RKO (cell line): ENCODE measurements at regions not wholly inside any gene's neighbourhood (a gene's known extent, or its start where the extent isn't known, plus 50 kb on each side); places are given as distances from the start of the nearest gene placed in this dataset.

Source experiments
- DNase-seq: peaks from one replicate; pipeline ENCODE4 v3.0.0-alpha.2; 2016; ENCODE audit warnings: low spot score

DNA sequence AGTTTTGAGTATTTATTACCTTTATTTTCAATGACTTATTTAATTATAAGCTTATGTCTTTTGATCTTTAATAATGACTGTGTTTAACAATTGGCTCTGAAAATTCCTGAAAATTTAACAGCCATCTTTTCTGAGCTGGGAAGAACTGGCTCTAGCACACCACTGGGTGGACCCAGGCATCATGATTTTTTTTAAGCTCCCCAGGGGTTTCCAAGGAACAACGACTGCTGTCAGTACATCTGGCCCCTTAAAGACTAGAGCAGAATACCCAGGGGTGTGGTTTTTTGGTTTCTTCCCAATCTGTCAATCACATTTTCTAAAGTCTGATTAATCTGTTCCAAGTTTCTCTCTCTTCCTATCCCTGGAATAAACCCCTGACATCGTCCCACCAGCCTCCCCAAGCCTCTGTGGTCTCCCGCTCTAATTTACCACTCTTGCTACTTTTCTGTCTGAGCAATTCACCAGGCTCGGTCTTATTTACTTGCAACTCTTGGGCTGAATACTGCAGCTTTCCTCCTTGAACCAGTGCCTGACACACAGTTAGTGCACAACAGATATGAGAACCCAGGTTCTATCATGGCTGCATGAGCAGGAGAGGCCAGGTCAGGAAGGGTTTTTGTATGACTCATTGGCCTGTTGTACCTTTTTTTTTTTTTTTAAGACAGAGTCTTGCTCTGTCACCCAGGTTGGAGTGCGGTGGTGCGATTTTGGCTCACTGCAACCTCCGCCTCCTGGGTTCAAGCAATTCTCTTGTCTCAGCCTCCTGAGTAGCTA is 321.9 kb downstream of the ZSWIM6 start:
- DNase-seq: no peak

DNA sequence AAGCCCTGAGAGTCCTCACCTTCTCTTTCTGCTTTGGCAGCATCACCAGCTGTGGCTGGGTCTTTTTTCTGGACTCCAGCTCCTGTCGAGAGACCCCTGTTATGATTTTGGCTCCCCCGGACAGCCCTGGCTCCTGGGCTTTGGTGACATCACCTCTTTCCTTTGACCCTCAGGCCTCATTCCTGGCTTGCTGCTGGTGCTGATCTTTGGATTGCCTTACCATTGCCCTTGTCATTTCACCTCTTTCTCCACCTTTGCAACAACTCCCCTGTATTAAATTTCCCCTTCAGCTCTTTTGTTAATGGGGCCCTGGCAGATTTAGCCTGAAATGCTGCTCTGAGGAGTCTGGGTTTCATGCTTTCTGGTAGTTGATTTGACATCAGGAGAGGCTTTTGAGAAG is 322.8 kb downstream of the ZSWIM6 start:
- DNase-seq: no peak

DNA sequence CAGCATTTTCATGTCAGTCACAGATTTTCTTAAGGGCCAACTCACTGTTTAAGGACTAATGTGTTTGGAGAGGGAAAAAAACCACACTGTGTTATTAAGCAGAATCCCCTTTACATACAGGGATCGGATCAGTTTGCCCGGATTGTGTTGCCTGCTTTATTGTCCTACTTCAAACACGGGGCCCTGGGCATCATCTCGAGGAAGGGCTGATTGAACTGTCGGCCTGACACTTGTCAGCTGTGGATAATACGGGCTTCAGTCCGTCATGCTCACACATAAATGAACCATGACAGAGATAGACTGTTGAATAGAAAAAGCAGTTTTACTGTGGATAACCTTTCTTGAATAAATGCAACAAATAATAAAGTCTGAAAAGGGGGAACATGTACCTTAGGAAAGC is 325.0 kb downstream of the ZSWIM6 start:
- DNase-seq: no peak

DNA sequence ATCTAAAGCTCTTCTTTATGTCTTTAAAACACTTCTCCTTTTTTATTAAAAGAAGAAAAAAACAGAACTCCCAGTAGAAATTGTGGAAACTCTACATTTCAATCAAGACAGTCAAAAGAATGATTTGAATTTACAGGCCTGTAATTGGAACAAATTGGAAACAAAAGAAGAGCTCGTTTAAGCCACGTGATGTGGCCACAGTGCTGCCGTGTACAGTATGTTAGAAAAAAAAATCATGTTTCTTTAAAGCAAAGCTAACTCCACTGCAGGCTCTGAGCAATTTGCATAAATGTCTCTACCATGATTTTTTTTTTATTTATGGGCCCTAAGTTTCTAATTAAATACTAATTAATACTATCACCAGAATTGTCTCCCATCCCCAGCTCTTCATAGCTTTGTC is 325.6 kb downstream of the ZSWIM6 start:
- no peak for DNase-seq

DNA sequence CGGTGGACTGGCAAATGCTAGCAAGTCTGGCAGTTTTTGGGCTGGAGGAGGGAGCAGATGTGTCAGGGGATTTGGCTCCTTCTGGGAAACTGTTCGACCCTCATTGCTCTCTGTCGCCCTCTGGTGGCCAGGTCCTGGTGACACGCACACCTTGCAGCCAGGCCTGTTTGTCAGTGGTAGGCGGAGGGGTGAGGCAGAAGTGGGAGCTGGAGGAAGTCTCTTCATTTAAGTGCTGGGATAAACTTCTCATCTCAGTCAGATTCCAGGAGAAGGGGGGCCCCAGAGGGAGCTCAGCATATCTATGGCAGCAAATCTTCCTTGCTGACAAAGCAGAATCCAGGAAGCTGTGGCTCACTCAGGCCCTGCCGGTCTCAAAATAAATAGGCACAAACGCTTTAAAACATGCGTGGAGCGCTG is 326.5 kb downstream of the ZSWIM6 start:
- DNase-seq: peak; percentile 66

DNA sequence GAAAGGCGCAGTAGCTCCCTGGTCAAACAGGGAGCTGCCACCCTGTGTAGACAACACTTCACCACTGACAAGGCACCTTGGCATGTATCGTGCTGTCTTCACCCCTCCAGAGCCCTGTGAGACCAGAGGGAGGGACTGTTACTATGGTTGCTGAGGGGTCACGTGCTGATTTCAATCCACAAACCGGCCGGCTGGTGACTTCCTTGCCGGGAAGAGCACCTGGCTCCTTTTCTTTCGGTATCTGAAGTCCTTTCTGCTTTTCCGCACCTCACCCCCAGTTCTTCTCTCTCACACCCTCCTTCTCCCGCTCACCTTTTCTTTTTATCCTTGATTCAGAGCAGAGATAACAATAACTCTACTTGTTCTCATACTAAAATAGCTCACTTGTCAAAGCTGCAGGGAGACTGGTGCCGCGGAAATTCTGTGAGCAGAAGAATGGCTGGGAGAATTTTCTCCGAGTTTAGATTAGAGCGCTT is 327.2 kb downstream of the ZSWIM6 start:
- no peak for DNase-seq

DNA sequence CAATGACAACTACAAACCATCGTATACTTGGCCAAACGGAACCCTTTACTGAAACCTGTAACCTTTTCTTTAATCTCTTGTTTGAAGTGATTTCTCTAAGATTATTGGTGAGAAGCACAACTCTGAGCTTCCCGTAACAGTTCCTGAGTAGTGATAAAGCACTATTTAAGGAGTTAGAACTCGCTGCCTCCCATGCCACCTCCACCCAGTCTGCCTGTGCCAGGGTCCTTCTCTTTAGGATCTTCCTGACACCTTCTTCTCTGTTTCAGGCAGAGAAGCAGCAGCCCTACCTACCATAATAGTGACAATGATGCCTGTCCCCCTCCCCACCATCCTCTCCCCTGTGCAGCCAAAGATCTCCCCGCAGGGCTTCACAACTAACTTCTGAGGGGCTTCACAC is 330.6 kb downstream of the ZSWIM6 start:
- no peak for DNase-seq

DNA sequence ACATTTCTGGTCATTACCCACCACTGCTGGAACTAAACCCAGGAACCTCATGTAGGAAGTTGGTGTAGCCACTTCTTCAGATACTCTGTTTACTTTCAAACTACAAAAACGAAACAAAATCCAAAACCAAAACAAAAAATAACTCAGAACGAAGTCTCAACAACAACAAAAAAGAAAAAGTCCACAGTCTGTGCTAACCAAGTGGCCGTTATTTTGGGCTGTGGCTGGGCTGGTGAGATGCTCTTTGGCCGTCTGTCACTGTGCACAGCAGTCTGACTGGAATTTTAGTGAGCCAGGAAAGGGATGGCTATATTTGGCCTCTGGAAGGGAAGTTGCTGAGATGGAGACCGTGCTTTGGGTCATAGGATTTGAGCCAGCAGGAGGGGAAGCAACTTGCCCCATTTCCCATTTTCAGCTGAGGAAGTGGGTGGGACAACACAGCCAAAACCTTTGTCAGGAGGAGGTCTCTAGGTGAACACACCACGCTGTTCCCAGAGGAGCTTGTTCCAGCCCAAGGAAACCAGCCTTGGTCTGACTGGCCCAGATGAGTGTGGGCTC is 334.1 kb downstream of the ZSWIM6 start:
- DNase-seq: no peak

DNA sequence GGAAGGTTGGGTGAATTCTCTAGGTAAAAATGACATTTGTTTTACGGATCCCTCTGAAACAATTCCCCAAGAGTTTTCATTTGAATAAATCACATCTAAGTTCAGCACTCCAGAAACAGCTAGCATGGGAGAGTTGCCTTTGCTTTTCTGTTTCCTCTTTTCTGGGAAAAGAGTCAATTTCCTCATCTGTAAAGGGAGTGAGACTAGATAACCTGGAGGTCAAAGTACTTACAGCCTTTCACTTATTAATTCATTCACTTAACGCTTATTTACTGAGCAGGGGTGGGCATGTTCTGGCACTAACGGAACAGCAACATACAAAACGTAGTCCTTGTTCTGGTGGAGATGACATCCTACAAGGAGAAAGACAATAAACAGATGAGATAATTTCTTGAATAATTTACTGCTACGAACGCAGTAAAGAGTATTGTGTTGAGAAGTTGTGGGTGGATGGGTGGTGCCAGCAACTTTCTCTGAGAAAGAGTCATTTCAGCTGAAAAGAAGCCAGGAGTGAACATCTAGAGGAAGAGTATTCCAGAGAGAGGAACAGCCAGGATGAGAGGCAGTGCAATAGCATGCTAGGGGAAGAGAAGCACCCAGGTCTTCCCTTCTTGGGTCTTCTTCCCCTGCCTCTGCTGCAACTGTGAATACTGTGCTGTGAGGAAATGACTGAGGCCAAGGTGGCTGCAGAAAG is 335.6 kb downstream of the ZSWIM6 start:
- no peak for DNase-seq

DNA sequence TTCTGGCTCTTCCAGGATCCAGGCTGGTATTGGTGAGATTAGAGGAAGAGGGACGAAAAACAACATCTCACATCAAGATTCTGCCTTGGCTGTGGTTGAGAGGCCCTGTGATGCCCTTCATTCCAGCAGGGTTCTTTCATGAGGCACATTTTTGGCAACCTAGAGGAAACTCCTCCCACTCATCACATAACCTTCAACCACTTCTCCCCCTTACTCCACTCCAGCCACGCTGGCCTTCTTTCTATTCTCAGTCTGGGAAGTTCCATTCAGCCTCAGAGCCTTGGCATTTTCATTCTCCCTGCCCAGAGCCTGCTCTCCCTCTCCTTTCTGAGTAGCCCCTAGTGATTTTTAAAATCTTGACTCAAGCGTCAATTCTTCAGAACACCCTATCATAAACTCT is 337.5 kb downstream of the ZSWIM6 start:
- DNase-seq: no peak

DNA sequence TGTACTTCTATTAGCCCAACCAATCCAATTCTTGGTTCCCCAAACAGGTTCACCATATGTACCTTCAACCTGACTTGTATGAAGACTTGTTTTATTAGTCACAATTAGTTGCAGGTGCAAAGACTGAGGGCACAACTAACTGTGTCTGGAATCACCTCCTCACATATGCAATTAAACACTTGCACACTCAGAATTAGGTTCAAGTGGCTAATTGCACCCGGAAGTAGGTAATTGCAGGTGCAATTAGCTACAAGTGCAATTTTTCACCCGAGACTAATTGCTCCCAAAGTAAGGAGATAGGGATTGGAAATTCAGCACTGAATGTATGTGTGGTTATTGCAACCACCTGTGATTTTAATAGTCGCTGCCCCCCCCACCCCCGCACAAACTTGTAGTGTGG is 338.9 kb downstream of the ZSWIM6 start:
- DNase-seq: no peak

DNA sequence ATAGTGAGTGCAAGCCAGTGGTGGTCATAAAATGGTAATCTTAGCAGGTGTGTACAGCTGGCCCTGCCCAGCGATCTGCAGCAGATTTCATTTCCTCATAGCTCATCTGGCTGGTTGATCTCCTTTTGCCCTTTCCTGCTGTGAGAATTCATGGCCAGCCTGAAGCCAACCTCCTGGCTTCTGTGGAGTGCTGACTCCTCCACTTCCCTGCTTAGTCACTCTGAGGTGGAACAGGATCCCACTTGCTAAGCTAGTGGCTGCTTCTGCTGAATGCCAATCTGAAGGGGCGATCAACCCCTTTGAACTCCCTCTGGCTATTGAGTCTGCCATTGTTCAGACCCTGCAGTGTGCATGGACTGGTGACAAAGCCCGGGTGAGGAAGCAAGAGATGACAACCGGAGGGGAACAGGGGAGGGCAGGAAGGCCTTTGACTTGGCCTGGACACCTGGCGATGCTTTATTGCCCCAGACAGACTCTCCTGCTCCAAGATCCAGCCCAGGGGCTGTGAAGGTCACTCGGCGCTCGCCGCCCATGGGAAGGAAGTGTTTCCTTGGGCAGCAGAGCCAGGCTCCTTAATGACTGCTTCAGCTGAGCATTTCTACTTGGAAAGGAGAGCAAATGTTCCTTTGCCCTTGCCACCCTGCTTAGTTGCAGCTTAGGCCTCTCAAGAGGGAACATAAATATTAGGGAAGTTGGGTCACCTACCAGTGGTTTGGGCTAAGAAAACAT is 341.1 kb downstream of the ZSWIM6 start:
- peak; percentile 35 for DNase-seq

DNA sequence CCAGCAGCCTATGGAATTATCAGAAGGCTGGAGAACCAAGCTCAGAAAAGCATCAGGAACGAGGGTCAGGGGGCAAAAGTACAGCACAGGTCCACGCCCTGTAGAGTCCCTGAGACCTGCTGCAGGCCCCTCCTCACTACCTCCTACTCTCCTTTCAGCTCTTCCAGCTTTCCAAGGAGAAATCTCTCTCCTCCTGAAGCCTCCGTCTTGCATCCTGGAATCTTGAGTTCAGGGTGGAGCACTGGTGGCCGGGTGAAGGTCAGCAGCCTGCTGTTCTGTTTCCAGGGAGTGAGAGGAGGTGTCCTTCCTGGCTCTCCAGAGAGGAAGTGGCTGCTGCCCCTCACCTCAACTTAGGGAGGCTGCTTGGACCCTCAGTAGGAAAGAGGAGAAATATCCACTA is 342.3 kb downstream of the ZSWIM6 start:
- DNase-seq: no peak

DNA sequence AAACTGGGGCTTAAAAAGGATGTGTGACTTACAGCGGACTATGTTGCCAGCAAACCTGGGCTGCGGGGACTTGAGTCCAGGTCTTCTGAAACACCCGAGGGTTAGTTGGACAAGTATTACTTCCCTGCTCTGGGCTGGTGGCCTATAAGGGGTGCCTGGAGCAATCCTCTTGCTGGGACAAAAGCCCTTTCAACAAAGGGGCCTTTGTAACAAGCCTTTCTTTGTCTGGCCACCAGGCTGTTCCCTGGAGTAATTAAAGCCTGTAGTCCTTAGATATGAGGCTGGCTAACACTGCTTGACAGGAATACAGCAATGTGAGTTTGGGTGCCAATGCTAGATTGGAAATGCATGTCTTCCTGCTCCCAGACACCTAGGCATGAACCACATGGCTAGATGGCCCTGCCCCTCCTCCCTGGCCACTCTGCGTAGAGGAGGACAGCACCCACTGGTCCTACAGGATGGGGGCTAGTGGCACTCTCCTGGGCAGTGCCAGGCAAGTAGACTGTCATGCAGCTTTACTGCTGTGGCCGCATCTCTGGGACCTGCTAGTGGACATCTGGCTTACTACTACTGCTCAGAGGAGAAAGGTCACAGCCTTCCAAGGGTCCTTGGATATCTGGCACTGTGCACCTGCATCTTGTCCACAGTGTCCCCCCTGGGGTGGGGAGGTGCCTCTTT is 343.1 kb downstream of the ZSWIM6 start:
- peak; percentile 8 for DNase-seq

DNA sequence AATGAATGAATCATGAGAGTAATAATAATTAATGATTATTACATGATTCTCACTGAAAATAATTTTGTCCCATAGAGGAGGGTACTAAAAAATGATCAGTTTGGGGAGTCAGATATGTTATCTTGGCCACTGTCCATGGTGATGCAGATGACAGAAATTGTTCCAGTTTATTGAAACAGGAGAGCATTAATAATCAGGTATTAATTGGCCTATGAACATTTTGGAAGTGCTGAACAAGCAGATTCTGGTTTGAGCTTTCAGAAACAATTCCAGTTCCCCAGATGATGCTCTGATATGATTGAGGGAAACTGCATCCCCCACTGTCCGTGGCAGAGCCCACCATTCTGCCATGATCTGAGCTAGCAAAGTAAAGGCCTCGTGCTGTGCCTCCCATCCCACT is 345.2 kb downstream of the ZSWIM6 start:
- no peak for DNase-seq

DNA sequence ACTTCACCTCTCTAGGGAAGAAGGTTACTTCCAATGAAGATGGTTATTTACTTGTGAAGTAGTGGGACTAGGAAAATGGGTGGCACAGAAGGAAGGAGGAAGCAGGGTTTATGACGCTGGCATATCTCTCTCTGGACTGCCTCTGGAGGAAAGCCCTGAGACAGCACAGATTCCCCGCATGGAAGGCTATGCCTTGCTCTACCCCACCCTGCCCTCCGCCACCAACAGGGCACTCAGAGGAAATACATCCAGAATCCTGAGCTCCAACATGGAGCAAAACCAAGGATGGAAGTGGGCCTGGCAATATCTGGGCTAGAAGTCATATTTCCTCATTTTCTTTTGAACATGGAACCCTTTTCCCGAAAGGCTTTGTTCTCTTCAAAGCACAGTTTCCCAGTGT is 346.9 kb downstream of the ZSWIM6 start:
- DNase-seq: peak; percentile 9

DNA sequence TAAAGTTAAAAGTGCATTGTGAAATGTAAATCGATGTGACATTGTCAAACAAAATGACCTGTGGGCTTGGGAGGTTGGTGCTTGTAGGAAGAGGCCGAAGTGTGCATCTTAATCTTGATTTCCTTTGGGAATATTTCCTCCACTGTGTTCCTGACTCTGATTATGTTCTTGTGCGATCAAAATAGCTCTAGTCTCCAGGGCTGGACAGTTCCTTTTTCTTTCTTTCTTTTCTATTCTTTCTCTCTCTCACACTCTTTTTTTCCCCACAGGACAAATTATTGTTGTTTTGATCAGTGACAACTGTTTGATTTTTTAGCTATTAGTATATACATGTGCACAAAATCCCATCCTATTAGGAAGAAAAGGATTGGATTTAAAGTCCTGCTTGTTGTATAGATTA is 347.5 kb downstream of the ZSWIM6 start:
- no peak for DNase-seq

DNA sequence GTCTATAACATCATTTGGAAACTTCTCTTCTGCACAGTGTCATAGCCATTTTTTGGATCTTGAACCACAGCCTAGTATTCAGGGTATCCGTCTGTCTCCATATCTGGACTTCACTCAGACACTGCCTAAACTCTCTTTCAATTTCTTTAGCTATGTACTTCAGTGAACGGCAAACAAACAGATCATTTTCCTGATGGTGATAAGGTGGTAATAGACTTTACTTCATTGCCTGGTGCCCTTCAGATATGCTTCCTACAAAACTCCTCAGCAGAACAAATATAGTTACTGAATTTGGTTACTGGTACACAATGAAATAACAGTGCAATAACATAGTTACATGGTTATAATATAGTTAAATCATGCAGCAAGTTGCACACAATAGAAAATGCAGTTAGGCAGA is 348.2 kb downstream of the ZSWIM6 start:
- DNase-seq: no peak

DNA sequence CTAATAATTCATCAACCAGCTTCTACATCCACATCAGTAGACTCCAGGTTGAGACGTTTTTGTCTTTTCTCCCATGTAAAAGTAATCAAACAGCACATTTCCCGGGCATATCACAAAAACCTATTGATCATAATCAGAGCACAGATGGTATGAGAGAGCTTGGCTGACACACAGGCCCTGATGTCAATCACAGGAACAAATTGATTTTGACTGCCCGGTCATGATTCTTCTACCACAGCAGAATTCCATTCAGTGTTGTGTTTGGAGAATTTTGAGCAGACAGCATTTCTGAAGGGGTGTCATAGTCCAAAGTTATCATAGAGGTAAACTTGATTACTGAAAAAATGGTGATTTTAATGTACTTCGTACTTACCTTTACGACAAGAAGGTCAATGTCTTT is 351.1 kb downstream of the ZSWIM6 start:
- no peak for DNase-seq

DNA sequence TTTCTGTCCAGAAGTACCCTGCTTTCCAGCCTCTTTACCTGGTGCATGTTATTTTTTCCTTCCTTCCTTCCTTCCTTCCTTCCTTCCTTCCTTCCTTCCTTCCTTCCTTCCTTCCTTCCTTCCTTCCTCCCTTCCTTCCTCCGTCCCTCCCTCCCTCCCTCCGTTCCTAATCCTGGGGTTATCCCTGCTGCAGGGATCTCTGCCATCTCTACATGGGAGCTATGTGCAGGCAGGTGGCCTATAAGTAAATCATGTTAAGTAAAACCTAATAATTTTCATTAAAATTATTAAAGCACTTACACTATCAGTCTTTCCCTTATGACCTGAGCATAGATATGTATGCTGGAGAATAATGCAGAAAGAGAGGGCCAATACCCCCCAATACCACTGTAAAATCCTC is 351.9 kb downstream of the ZSWIM6 start:
- DNase-seq: no peak

DNA sequence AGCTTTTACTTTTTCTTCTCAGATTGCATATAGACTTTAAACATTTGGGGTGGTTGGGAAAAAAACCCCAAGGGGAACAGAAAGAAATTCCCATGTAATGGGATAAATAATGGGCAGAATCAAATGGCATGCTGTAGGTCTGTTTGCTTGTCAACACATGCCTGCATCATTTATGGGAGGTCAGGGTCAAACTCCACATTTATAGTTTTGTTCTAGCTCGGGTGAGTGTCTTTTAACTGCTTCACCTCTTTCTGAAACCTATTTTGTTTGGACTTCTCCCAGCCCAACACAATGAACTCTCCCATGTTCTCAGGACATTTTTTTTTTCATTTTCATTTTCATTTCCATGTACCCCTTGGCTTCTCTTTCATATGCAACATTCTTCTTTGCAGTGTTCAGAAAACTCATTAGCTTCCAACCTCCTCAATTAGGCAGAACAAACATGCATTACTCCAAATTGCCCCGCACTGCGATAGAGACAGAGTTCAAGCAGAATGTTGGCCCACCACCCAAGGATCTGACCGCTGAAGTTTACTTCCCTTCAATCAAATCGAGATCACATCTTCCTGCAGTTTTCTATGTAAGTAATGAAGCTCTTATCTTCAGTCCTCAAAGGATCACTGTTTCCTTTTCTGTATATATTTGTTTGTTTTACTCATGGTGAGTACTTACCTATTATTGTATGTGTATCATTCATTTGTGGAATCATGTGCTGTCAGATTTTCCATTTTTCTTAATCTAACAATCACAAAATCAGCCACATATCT is 354.6 kb downstream of the ZSWIM6 start:
- no peak for DNase-seq
